Lung (tissue), 11 donors: ENCODE measurements at regions not wholly inside any gene's neighbourhood (a gene's known extent, or its start where the extent isn't known, plus 50 kb on each side); places are given as distances from the start of the nearest gene placed in this dataset.
"Not testable (repeated sequence)": the region's sequence is repeated elsewhere in the genome, so short reads cannot be mapped to it uniquely, and the experiment has no call there.

Source experiments
- ATAC-seq: fragments of 200-7000 bp; cut with Tn5 transposase; one replicate; pipeline ENCODE4 v1.9.1; 2020; ENCODE audit warnings: moderate number of reproducible peaks; ENCODE audit not compliant: insufficient read depth, low FRiP score
- DNase-seq, 3 donors: peaks; one replicate each; pipeline ENCODE4 v3.0.0-alpha.2; 2013 to 2017
- H3K27ac ChIP-seq, 2 donors: one replicate each; pipeline ENCODE4 v1.5.1; 2013; ENCODE audit warnings: mild to moderate bottlenecking in 2 of 2, moderate library complexity in 2 of 2, control low read depth in 1 of 2, inconsistent platforms in 1 of 2, low read depth in 1 of 2, low read length in 1 of 2
- H3K27me3 ChIP-seq, 3 donors: one replicate each; pipeline ENCODE4 v1.5.1; 2013; ENCODE audit warnings: low read length in 2 of 3; ENCODE audit not compliant: control insufficient read depth in 3 of 3, insufficient read depth in 3 of 3
- H3K36me3 ChIP-seq, 4 donors: one replicate each; pipeline ENCODE4 v1.5.1; 2013; ENCODE audit warnings: low read length in 4 of 4, mild to moderate bottlenecking in 1 of 4, moderate library complexity in 1 of 4; ENCODE audit not compliant: control insufficient read depth in 4 of 4, insufficient read depth in 4 of 4
- H3K4me1 ChIP-seq, 5 donors: one replicate each; pipeline ENCODE4 v1.5.1; 2013; ENCODE audit warnings: low read length in 5 of 5, mild to moderate bottlenecking in 2 of 5, moderate library complexity in 1 of 5; ENCODE audit not compliant: control insufficient read depth in 5 of 5, insufficient read depth in 5 of 5
- H3K4me3 ChIP-seq: one replicate; pipeline ENCODE4 v1.5.1; 2013; ENCODE audit warnings: mild to moderate bottlenecking, control low read depth, moderate library complexity
- H3K9ac ChIP-seq, 2 donors: one replicate each; pipeline ENCODE4 v1.5.1; 2013; ENCODE audit warnings: low read length in 2 of 2, control low read depth in 1 of 2; ENCODE audit not compliant: insufficient read depth in 1 of 2
- H3K9me3 ChIP-seq, 4 donors: one replicate each; pipeline ENCODE4 v1.5.1; 2013; ENCODE audit warnings: low read length in 3 of 4, mild to moderate bottlenecking in 1 of 4, moderate library complexity in 1 of 4; ENCODE audit not compliant: control insufficient read depth in 4 of 4, insufficient read depth in 3 of 4
- CTCF ChIP-seq: IDR thresholded peaks from 2 replicates; pipeline ENCODE4 v1.5.1; 2012; ENCODE audit warnings: mild to moderate bottlenecking; ENCODE audit errors: control extremely low read depth, extremely low read depth
- WGBS, 2 donors: extraction: QIAGEN DNeasy Blood & Tissue Kit; methylation state at CpG; one replicate each; pipeline ENCODE4 v1.1.7; 2013; 5-methylcytosine and 5-hydroxymethylcytosine counted together
- donor health status: control.
- donor health status: control.
- donor health status: Bipolar disorder and iron deficiency.
- donor health status: healthy.
- donor health status: DM: yes; HTN: yes; CAD: no.

DNA sequence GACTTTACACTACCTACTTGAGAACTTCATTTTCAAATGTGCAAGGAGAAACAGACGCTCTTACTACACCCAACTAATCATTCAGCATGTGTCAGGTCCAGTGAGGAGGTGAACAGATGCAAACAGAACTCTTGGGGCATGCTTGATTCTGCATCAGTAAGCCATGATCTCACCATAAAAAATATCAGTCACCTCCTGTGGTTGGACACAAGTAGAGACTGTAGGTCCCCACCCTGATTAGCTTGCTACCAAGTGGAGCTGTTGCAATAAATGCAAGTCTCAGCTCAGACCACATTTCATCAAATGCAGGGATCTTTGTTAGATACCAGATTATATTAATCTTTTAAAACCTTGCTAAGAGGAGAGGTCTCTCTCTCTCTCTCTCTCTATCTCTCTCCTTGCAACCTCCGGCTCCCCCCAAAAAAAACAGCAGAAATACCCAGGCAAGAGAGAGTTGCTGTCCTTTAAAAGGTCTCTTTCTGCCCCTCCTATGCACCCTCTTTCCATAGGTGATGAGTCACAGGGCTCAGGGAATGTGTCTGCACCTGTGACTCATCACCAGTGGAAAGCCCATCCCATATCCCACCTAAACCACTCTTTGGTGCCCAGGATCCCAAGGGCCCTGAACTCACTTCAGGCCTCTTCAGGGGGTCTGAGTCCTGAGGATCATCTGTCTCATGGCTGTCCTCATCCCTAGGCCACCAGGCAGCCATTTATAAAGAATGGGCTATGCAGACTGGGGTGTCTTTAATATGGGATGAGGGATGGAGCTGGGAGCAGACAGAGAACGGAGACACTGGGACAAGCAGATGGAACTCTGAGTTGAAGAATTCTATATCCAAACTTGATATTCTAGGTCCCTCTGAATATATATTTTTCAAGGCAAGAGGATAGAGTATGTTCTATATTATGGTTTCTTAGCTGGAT is 154.5 kb downstream of the QRSL1 start:
- Histone ChIP-seq H3K9ac (no peak overlapping the region), H3K4me3 (no peak overlapping the region), H3K9me3 (peaks cover 0 to 3% (median 1%) of the 10 kb centered on the region in 4 donors), H3K27me3 (no peaks in the 10 kb centered on the region), H3K36me3 (no peaks in the 10 kb centered on the region), H3K4me1 (no peaks in the 10 kb centered on the region), H3K27ac (no peak overlapping the region)
- no peak for DNase-seq
- no peak for TF ChIP-seq CTCF
- 77 to 89% methylated on average over 3 of the region's 3 CpGs for WGBS, 2 donors
- no peak for ATAC-seq

DNA sequence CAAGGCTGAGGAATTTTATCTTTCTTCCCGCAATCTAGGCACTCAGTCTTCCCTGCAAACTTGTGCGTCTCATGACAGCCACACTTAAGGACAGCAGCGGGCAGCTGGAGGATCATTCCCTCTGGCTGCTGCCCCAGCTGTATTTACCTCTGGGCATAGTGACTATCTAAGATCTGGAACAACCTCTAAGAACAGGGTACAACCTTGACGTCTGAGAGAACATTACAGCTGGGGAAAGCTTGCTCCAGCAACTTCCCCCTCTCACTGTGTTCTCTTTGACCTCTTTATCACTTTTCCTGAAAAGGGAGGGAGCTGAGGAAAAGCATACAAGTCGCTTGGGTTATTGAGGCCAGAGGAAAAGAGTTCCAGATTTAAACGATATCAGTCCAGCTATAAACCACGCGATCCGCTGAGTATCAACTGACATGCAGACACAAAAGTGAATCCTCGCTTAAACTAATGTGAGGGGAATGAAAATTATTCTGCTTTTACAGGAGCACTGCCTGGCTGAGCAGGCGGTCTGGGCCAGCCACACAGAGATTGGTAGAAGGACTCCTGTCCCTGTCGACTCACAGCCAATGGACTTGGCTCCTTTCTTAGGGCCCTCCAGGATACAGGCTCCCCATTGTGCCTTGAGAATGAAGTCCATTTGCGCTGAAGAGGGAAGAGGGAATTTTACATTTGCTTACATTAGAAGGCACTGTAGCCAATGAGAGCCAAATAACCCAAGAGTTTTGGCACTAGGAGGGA is 153.3 kb downstream of the QRSL1 start:
- Histone ChIP-seq H3K27me3 (no peaks in the 10 kb centered on the region), H3K27ac (no peak overlapping the region), H3K4me1 (no peaks in the 10 kb centered on the region), H3K4me3 (no peak overlapping the region), H3K9me3 (peaks cover 0 to 5% (median 2%) of the 10 kb centered on the region in 4 donors), H3K36me3 (no peaks in the 10 kb centered on the region), H3K9ac (no peak overlapping the region)
- ATAC-seq (no peak), DNase-seq (no peak)
- no peak for TF ChIP-seq CTCF
- 58 to 59% methylated on average over 13 of the region's 13 CpGs for WGBS, 2 donors

- H3K9me3 ChIP-seq, H3K27ac ChIP-seq, H3K4me3 ChIP-seq, DNase-seq, H3K36me3 ChIP-seq, H3K9ac ChIP-seq, H3K4me1 ChIP-seq, H3K27me3 ChIP-seq, ATAC-seq: not testable (repeated sequence)
These were observed 150.2 kb downstream of the QRSL1 start for GRCh38 chr6:106779552-106779951.

DNA sequence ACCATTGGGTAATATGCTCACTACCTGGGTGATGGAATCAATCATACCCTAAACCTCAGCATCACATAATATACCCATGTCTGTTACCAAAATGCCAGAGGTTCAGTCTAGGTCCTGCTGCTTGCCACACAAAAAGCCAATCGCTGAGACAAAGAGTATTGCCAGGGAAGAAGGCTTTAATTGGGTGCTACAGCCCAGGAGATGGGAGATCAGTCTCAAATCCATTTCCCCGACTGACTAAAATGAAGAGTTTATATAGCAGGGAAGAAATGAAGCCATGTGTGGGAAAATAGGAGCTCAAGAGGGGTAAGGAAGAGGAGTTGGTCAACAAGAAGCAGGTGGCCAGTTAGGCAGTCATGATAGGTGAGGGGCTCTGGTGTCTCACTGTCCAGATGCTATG is 149.6 kb downstream of the QRSL1 start:
- 93 to 94% methylated on average over 2 of the region's 2 CpGs for WGBS, 2 donors
- Histone ChIP-seq H3K27me3 (no peaks in the 10 kb centered on the region), H3K36me3 (no peaks in the 10 kb centered on the region), H3K27ac (no peak overlapping the region), H3K9ac (no peak overlapping the region), H3K4me3 (no peak overlapping the region), H3K4me1 (no peaks in the 10 kb centered on the region), H3K9me3 (peaks cover 0 to 5% (median 2%) of the 10 kb centered on the region in 4 donors)
- ATAC-seq (no peak), DNase-seq (no peak)
- no peak for TF ChIP-seq CTCF
